ENCODE measurements at regions not wholly inside any gene's neighbourhood (a gene's known extent, or its start where the extent isn't known, plus 50 kb on each side); places are given as distances from the start of the nearest gene placed in this dataset.

DNA sequence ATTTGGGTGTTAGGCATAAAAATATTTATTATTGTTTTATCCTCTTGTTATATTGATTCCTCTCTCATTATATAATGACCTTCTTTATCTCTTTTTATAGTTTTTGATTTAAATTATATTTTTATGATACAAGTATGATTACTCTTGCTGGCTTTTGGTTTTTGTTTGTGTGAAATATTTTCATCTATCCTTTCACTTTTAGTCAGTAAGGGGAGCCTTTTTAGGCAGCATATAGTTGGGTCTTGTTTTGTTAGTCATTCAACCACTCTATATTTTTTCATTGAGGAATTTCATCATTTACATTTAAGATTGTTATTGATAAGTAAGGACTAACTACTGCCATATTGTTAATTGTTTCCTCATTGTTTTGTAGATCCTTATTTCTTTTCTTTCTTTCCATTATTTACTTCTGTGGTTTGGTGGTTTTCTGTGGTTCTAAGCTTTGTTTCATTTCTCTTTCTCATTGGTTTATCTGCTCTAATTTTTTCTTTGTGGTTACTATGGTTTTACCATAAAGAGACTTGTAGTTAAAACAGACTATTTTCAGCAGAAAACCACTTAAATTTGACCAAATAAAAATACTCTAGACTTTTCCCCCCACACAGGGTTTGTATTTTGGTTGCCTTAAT lies 593.1 kb downstream of the NUF2 start:
- in situ Hi-C loops (cut with HindIII; ENCODE audit: low sequenced_read_pairs) = no loop called here
- TF ChIP-seq, protein P1, sequence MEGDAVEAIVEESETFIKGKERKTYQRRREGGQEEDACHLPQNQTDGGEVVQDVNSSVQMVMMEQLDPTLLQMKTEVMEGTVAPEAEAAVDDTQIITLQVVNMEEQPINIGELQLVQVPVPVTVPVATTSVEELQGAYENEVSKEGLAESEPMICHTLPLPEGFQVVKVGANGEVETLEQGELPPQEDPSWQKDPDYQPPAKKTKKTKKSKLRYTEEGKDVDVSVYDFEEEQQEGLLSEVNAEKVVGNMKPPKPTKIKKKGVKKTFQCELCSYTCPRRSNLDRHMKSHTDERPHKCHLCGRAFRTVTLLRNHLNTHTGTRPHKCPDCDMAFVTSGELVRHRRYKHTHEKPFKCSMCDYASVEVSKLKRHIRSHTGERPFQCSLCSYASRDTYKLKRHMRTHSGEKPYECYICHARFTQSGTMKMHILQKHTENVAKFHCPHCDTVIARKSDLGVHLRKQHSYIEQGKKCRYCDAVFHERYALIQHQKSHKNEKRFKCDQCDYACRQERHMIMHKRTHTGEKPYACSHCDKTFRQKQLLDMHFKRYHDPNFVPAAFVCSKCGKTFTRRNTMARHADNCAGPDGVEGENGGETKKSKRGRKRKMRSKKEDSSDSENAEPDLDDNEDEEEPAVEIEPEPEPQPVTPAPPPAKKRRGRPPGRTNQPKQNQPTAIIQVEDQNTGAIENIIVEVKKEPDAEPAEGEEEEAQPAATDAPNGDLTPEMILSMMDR (IDR thresholded peaks at IDR 0.05; ENCODE audit: low read depth, low read length, missing control alignments) = no peak
- no peak for DNase-seq (ENCODE audit: low read depth)
- H3K4me3 ChIP-seq (ENCODE audit: low read depth, low read length) = no peak overlapping the region

DNA sequence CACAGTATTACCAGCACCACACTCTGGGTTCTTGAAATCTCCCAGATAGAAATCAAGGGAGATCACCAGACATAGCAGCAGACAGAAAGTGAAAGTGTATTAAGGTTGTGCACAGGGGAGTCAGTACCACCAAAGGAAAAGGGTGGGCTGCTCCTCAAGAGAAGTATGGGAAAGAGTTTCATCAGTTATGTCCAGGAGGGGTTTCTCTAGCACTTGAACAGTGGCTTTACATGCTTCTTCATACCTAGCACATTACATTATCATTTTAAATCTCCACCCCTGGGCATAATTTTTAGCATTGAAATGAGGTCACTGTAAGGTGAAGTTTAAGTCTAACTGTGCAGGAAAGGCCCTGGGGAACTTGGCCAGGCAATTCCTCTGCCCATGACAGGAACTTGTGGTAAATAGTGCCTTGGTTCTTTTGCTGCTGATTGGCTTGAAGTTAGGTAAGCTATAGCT lies 601.0 kb downstream of the NUF2 start:
- TF ChIP-seq, protein P1 (IDR thresholded peaks at IDR 0.05; ENCODE audit: low read depth, low read length, missing control alignments) = no peak
- in situ Hi-C loops (cut with HindIII; ENCODE audit: low sequenced_read_pairs) = no loop called here
- no peak overlapping the region for H3K4me3 ChIP-seq (ENCODE audit: low read depth, low read length)
- no peak for DNase-seq (ENCODE audit: low read depth)

DNA sequence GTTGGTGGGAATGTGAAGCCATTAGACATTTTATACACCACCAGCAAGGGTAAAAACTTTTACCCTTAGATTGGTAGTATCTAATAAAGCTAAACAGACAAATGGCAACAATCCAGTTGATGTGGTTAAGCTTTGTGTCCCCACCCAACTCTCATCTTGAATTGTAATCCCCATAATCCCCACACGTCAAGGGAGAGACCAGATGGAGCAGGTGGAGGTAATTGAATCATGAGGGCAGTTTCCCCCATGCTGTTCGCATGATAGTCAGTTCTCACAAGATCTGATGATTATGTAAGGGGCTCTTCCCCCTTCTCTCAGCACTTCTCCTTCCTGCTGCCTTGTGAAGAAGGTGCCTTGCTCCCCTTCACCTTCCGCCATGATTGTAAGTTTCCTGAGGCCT lies 602.3 kb downstream of the NUF2 start:
- in situ Hi-C loops (cut with HindIII; ENCODE audit: low sequenced_read_pairs) = no loop called here
- TF ChIP-seq, protein P1 (IDR thresholded peaks at IDR 0.05; ENCODE audit: low read depth, low read length, missing control alignments) = no peak
- DNase-seq (ENCODE audit: low read depth) = no peak
- H3K4me3 ChIP-seq (ENCODE audit: low read depth, low read length) = no peak overlapping the region

DNA sequence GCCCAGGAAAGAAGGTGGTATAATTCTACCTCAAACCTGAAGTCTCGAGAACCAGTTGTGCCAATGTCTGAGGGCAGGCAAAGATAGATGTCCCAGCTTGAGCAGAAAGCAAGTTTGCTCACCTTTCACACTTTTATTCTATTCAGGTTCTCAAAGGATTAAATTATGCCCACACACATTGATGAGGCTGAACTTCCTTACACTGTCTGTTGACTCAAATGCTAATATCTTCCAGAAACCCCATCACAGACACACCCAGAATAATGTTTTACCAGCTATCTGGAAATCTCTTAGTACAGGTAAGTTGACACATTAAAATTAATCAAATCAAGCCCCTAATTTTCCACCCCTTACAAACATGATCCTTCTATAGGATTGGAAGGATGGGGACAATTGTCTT lies 605.7 kb downstream of the NUF2 start:
- in situ Hi-C loops (cut with HindIII; ENCODE audit: low sequenced_read_pairs) = no loop called here
- no peak overlapping the region for H3K4me3 ChIP-seq (ENCODE audit: low read depth, low read length)
- no peak for DNase-seq (ENCODE audit: low read depth)
- TF ChIP-seq, protein P1 (IDR thresholded peaks at IDR 0.05; ENCODE audit: low read depth, low read length, missing control alignments) = no peak

DNA sequence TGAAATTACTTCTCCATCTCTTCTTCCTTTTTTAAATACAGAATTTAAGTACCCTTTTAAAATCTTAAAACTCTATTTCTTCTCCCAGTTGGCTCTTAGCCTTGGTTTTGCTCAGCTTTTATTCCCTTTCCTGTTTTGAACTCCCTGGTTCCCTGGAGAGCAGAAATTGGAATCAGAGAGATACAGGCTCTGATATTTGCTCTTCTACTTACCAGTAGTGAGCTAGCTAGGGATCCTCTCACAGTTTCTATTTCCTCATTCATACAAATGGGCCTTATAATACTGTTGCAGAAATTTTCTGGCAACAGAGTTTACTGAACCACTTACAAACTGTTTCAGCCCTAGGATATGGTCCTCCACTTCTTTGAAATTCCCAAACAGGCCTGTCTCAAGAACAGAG lies 606.3 kb downstream of the NUF2 start:
- TF ChIP-seq, protein P1 (IDR thresholded peaks at IDR 0.05; ENCODE audit: low read depth, low read length, missing control alignments) = no peak
- no peak overlapping the region for H3K4me3 ChIP-seq (ENCODE audit: low read depth, low read length)
- in situ Hi-C loops (cut with HindIII; ENCODE audit: low sequenced_read_pairs) = no loop called here
- DNase-seq (ENCODE audit: low read depth) = no peak

DNA sequence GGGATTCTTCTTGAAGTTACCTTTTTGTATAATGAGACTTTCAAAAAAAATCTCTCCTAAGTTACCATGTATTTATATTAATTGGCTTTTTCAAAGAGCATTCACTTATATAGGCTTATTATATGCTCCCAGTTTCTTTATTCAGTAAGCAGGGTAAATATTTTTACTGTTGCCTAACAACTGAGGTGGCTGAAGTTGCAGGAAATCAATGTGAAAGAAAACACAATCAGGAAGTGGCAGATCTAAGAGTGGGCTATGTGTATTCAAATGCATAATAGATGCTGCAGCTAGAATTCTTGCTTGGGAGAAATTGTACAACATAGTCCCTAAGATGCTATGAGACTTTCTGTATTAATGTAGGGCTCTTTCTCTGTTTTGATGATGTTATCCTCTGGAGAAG lies 606.9 kb downstream of the NUF2 start:
- TF ChIP-seq, protein P1 (IDR thresholded peaks at IDR 0.05; ENCODE audit: low read depth, low read length, missing control alignments) = no peak
- DNase-seq (ENCODE audit: low read depth) = no peak
- no peak overlapping the region for H3K4me3 ChIP-seq (ENCODE audit: low read depth, low read length)
- in situ Hi-C loops (cut with HindIII; ENCODE audit: low sequenced_read_pairs) = no loop called here

Data from astrocyte of the cerebellum (primary cell).